ENCODE measurements at regions not wholly inside any gene's neighbourhood (a gene's known extent, or its start where the extent isn't known, plus 50 kb on each side); places are given as distances from the start of the nearest gene placed in this dataset.

- 59 to 85% methylated on average over 1 of the region's 1 CpG for WGBS, 2 donors
- no peak overlapping the region for H3K4me3 ChIP-seq
- no peak for ATAC-seq
Measured at GRCh38 chrX:42691196-42691595, 86.8 kb downstream of the PPP1R2C start.

GRCh38 chrX:42686706-42687105 is 91.3 kb downstream of the PPP1R2C start:
- no peak overlapping the region for H3K27ac ChIP-seq
- TF ChIP-seq CTCF (IDR thresholded peaks at IDR 0.05): no peak
- H3K36me3 ChIP-seq: no peaks in the 10 kb centered on the region
- peaks cover 0 to 13% (median 0%) of the 10 kb centered on the region in 7 donors for H3K27me3 ChIP-seq
- H3K4me3 ChIP-seq: no peak overlapping the region
- intact Hi-C loops (cut with DNase I): no loop called here
- ATAC-seq (no peak), DNase-seq (no peak)
- 81 to 85% methylated on average over 2 of the region's 2 CpGs for WGBS, 2 donors
- no peaks in the 10 kb centered on the region for H3K4me1 ChIP-seq
- no peaks in the 10 kb centered on the region for H3K9me3 ChIP-seq

More at GRCh38 chrX:42691196-42691595, 86.8 kb downstream of the PPP1R2C start:
- no peaks in the 10 kb centered on the region for H3K4me1 ChIP-seq
- H3K27me3 ChIP-seq: peaks cover 0 to 21% (median 0%) of the 10 kb centered on the region in 7 donors
- no peak for TF ChIP-seq CTCF (IDR thresholded peaks at IDR 0.05)
- H3K36me3 ChIP-seq: no peaks in the 10 kb centered on the region
- no peak for DNase-seq
- no peak overlapping the region for H3K27ac ChIP-seq
- H3K9me3 ChIP-seq: no peaks in the 10 kb centered on the region
- intact Hi-C loops (cut with DNase I): no loop called here

- no peak for TF ChIP-seq CTCF (IDR thresholded peaks at IDR 0.05)
- Histone ChIP-seq H3K27me3 (peaks cover 0 to 9% (median 0%) of the 10 kb centered on the region in 7 donors), H3K27ac (no peak overlapping the region), H3K4me1 (no peaks in the 10 kb centered on the region), H3K36me3 (no peaks in the 10 kb centered on the region), H3K4me3 (no peak overlapping the region), H3K9me3 (no peaks in the 10 kb centered on the region)
- intact Hi-C loops (cut with DNase I): no loop called here
- ATAC-seq (no peak), DNase-seq (no peak)
- WGBS, 2 donors: 76 to 84% methylated on average over 1 of the region's 1 CpG
Measured at GRCh38 chrX:42686296-42686695, 91.7 kb downstream of the PPP1R2C start.

- ATAC-seq: no peak
- Histone ChIP-seq H3K4me3 (no peak overlapping the region), H3K4me1 (no peaks in the 10 kb centered on the region), H3K27ac (no peak overlapping the region), H3K36me3 (no peaks in the 10 kb centered on the region), H3K9me3 (no peaks in the 10 kb centered on the region), H3K27me3 (peaks cover 0 to 18% (median 0%) of the 10 kb centered on the region in 7 donors)
- WGBS, 2 donors: 77 to 83% methylated on average over 2 of the region's 2 CpGs
- DNase-seq: no peak
- TF ChIP-seq CTCF (IDR thresholded peaks at IDR 0.05): no peak
- intact Hi-C loops (cut with DNase I): no loop called here
Measured at GRCh38 chrX:42684065-42684464, 93.9 kb downstream of the PPP1R2C start.

Data from heart right ventricle (tissue), 16 donors.